K562 (cell line): ENCODE measurements at regions not wholly inside any gene's neighbourhood (a gene's known extent, or its start where the extent isn't known, plus 50 kb on each side); places are given as distances from the start of the nearest gene placed in this dataset.

Source experiments
- ATAC-seq: fragments of 200-7000 bp; cut with Tn5 transposase; 3 replicates; pipeline ENCODE4 v1.9.1; 2020; ENCODE audit warnings: moderate library complexity
- BruUV-seq: library from RNA; stranded (reverse); fragments of 400-500 nt; replicated peaks from 2 replicates; lab custom pipeline; 2021; lab: Mats Ljungman, UMichigan
- CTCF ChIA-PET: fragments of 300-600 bp; formaldehyde crosslinking; extraction: SDS; loops from one replicate; lab custom pipeline; 2021; ENCODE audit warnings: low intra/inter-chr PET ratio; lab: Yijun Ruan, JAX
- POLR2A ChIA-PET: fragments of 300-600, 350-650 bp; sonication (Branson Sonifier 250); formaldehyde crosslinking; extraction: SDS; loops from one replicate; lab custom pipeline; 2021; ENCODE audit warnings: antibody characterized with exemption, inconsistent platforms; lab: Yijun Ruan, JAX
- DNase-seq, 4 experiments: peaks; one replicate each; pipeline versions ENCODE4 v3.0.0 to v3.0.0-alpha.2; 2011 to 2018; ENCODE audit warnings: low spot score in 3 of 4, mixed read lengths in 3 of 4; ENCODE audit errors: extremely low read depth in 1 of 4
- FAIRE-seq: peaks from 2 replicates; lab custom pipeline; 2011; peaks lifted over from hg19 to GRCh38; lab: Jason Lieb, UNC
- H2AFZ ChIP-seq: 2 replicates; pipeline ENCODE4 v1.6.0; 2011; ENCODE audit warnings: low read depth, low read length, control low read depth, inconsistent platforms
- H3K27ac ChIP-seq: fragments of 200-600 bp; 3 replicates; pipeline ENCODE4 v1.8.0; 2011; ENCODE audit warnings: low read depth, mild to moderate bottlenecking, control low read depth, inconsistent platforms, low read length, moderate library complexity, mixed read lengths; ENCODE audit errors: extremely low read depth
- H3K27me3 ChIP-seq, 2 experiments: fragments of 300-600 bp in 1 of 2; 2 replicates in 1 of 2; 3 replicates in 1 of 2; pipeline versions ENCODE4 v1.6.0 to v1.8.0; 2011; ENCODE audit warnings: inconsistent platforms in 2 of 2, low read length in 2 of 2, mild to moderate bottlenecking in 1 of 2, mixed read lengths in 1 of 2, moderate library complexity in 1 of 2; ENCODE audit not compliant: control insufficient read depth in 2 of 2, insufficient read depth in 2 of 2
- H3K36me3 ChIP-seq: fragments of 300-600 bp; 3 replicates; pipeline ENCODE4 v1.8.0; 2011; ENCODE audit warnings: mild to moderate bottlenecking, low read length, inconsistent platforms; ENCODE audit not compliant: control insufficient read depth, insufficient read depth
- H3K4me1 ChIP-seq, 2 experiments: fragments of 200-600 bp in 1 of 2; replicated peaks in 1 of 2; 2 replicates in 1 of 2; 3 replicates in 1 of 2; pipeline versions ENCODE4 v1.5.1 to v1.8.0; 2011; ENCODE audit warnings: inconsistent platforms in 2 of 2, low read length in 2 of 2, mild to moderate bottlenecking in 1 of 2, mixed read lengths in 1 of 2, moderate library complexity in 1 of 2; ENCODE audit not compliant: control insufficient read depth in 2 of 2, insufficient read depth in 2 of 2
- H3K4me2 ChIP-seq: 2 replicates; pipeline ENCODE4 v1.6.1; 2011; ENCODE audit warnings: low read length, control low read depth, inconsistent platforms, mixed read lengths; ENCODE audit not compliant: insufficient read depth
- H3K4me3 ChIP-seq: fragments of 200-600 bp; sonication (generic), shearing (Covaris generic); 2 replicates; pipeline ENCODE4 v1.5.1; 2016; ENCODE audit warnings: control low read depth, inconsistent platforms
- H3K79me2 ChIP-seq: fragments of 200-600 bp; 3 replicates; pipeline ENCODE4 v1.8.0; 2011; ENCODE audit warnings: low read length, inconsistent platforms; ENCODE audit not compliant: control insufficient read depth, insufficient read depth
- H3K9ac ChIP-seq, 2 experiments: 2 replicates each; pipeline versions ENCODE4 v1.6.0 to v1.6.1; 2011; ENCODE audit warnings: low read depth in 2 of 2, low read length in 2 of 2, control low read depth in 1 of 2, inconsistent platforms in 1 of 2, mild to moderate bottlenecking in 1 of 2, mixed read lengths in 1 of 2; ENCODE audit not compliant: insufficient read depth in 1 of 2
- H3K9me1 ChIP-seq: one replicate; pipeline ENCODE4 v1.6.0; 2011; ENCODE audit warnings: inconsistent platforms, mild to moderate bottlenecking, low read length, moderate library complexity; ENCODE audit not compliant: control insufficient read depth, insufficient read depth
- H3K9me3 ChIP-seq: replicated peaks from 2 replicates; pipeline ENCODE4 v1.5.1; 2011; ENCODE audit warnings: low read depth, low read length, inconsistent platforms; ENCODE audit not compliant: control insufficient read depth, insufficient read depth
- H4K20me1 ChIP-seq: replicated peaks from 2 replicates; pipeline ENCODE4 v1.6.1; 2011; ENCODE audit warnings: low read length, inconsistent platforms, mixed read lengths; ENCODE audit not compliant: control insufficient read depth, insufficient read depth
- BMI1 ChIP-seq: fragments of 150-350 bp; IDR thresholded peaks from 2 replicates; pipeline ENCODE4 v1.6.1; 2014; ENCODE audit warnings: low read length
- CHD4 ChIP-seq: fragments of 200-600 bp; sonication (generic); IDR thresholded peaks from 3 replicates; pipeline ENCODE4 v1.6.1; 2012; ENCODE audit warnings: low read depth, mild to moderate bottlenecking, mixed read lengths, low read length, inconsistent platforms; ENCODE audit not compliant: insufficient read depth, insufficient replicate concordance, poor library complexity, severe bottlenecking
- OTX1 ChIP-seq: fragments of 450-650 bp; formaldehyde crosslinking; IDR thresholded peaks from 2 replicates; pipeline ENCODE4 v1.4.0; 2022; ENCODE audit warnings: mild to moderate bottlenecking
- PRDM10 ChIP-seq: fragments of 450-650 bp; IDR thresholded peaks from 2 replicates; pipeline ENCODE4 v1.6.1; 2018; ENCODE audit not compliant: partially characterized antibody
- STAT5B ChIP-seq: fragments of 250-450 bp; sonication (Bioruptor Pico); IDR thresholded peaks from 2 replicates; pipeline ENCODE4 v1.8.0; 2021; ENCODE audit warnings: mild to moderate bottlenecking, inconsistent platforms
- ZNF134 ChIP-seq: fragments of 250-450 bp; sonication (Bioruptor Pico); conservative IDR thresholded peaks from 2 replicates; pipeline ENCODE4 v1.4.0; 2020
- WGBS: fragments of 100-300 bp; shearing (Covaris generic); methylation state at CpG from one replicate; pipeline ENCODE4 v1.1.6; 2016; ENCODE audit warnings: low coverage, mixed read lengths; ENCODE audit not compliant: insufficient coverage; ENCODE audit errors: missing lambda C conversion rate; 5-methylcytosine and 5-hydroxymethylcytosine counted together
- in situ Hi-C: fragments of 300-500 bp; cut with MboI; formaldehyde crosslinking; loops from 4 replicates; pipeline ENCODE4 v1.15.0; 2018; ENCODE audit warnings: inconsistent platforms, mixed read lengths
- intact Hi-C: fragments of 100-400 bp; cut with micrococcal nuclease; formaldehyde crosslinking; loops from 2 replicates; pipeline ENCODE4 v1.14.2; 2022
- TF ChIP-seq, protein P1 (sequence below): fragments of 250-450 bp; sonication (Bioruptor Pico); IDR thresholded peaks from 2 replicates; pipeline ENCODE4 v1.9.0; 2021; ENCODE audit warnings: mild to moderate bottlenecking
- TF ChIP-seq, protein P2 (sequence below): sonication (generic); formaldehyde crosslinking; IDR thresholded peaks from 2 replicates; pipeline ENCODE4 v1.4.0; 2020; ENCODE audit warnings: mild to moderate bottlenecking, missing genetic modification reagents

- WGBS: 0% methylated on average over 1 of the region's 1 CpG
- POLR2A ChIA-PET: interaction anchor here (1.8 kb wide), 1 partner anchor 10 kb away, joined by 6 read pairs; no protein-coding TSS in a partner anchor
- no peaks in the 10 kb centered on the region for H3K79me2 ChIP-seq
- in situ Hi-C loops: no loop called here
- no peak for TF ChIP-seq PRDM10
- no peak for TF ChIP-seq ZNF134
- TF ChIP-seq, protein P1, sequence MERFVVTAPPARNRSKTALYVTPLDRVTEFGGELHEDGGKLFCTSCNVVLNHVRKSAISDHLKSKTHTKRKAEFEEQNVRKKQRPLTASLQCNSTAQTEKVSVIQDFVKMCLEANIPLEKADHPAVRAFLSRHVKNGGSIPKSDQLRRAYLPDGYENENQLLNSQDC (CRISPR knock-in tag): no peak
- no peak for TF ChIP-seq BMI1
- TF ChIP-seq, protein P2, sequence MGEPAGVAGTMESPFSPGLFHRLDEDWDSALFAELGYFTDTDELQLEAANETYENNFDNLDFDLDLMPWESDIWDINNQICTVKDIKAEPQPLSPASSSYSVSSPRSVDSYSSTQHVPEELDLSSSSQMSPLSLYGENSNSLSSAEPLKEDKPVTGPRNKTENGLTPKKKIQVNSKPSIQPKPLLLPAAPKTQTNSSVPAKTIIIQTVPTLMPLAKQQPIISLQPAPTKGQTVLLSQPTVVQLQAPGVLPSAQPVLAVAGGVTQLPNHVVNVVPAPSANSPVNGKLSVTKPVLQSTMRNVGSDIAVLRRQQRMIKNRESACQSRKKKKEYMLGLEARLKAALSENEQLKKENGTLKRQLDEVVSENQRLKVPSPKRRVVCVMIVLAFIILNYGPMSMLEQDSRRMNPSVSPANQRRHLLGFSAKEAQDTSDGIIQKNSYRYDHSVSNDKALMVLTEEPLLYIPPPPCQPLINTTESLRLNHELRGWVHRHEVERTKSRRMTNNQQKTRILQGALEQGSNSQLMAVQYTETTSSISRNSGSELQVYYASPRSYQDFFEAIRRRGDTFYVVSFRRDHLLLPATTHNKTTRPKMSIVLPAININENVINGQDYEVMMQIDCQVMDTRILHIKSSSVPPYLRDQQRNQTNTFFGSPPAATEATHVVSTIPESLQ (CRISPR knock-in tag): no peak
- no peak for TF ChIP-seq CHD4
- no peak for TF ChIP-seq OTX1
- no peak for TF ChIP-seq STAT5B (CRISPR knock-in tag)
- TF ChIP-seq, all 486 proteins: peak for 0
- no peak overlapping the region for H3K4me2 ChIP-seq
- H2AFZ ChIP-seq: no peak overlapping the region
- intact Hi-C loops: no loop called here
- no peak for DNase-seq
- peaks cover 28 to 30% of the 10 kb centered on the region in 2 experiments; a peak in 4 of 5 replicates for H3K27me3 ChIP-seq
- no peaks in the 10 kb centered on the region for H3K9me1 ChIP-seq
- H3K4me3 ChIP-seq: no peak overlapping the region
- no peaks in the 10 kb centered on the region; a peak in 1 of 5 replicates for H3K4me1 ChIP-seq
- H3K36me3 ChIP-seq: no peaks in the 10 kb centered on the region
- FAIRE-seq: no peak
- CTCF ChIA-PET: no interaction called here
- no peaks in the 10 kb centered on the region for H4K20me1 ChIP-seq
- no peak for ATAC-seq
- H3K9ac ChIP-seq: no peak overlapping the region
- H3K27ac ChIP-seq: no peak overlapping the region
- H3K9me3 ChIP-seq: no peaks in the 10 kb centered on the region
- no TSS peak for BruUV-seq
Measured at GRCh38 chr9:38328765-38329164, 63.7 kb upstream of the ALDH1B1 start.
